ENCODE measurements at regions not wholly inside any gene's neighbourhood (a gene's known extent, or its start where the extent isn't known, plus 50 kb on each side); places are given as distances from the start of the nearest gene placed in this dataset.

- no peak for TF ChIP-seq POLR2A (IDR thresholded peaks at IDR 0.05)
- TF ChIP-seq CTCF (IDR thresholded peaks at IDR 0.05) = no peak
- TF ChIP-seq POLR2AphosphoS5 (IDR thresholded peaks at IDR 0.05) = no peak
These were observed 1313.2 kb downstream of the ADGRL3 start for GRCh38 chr4:62513306-62513705.
